ENCODE measurements at regions not wholly inside any gene's neighbourhood (a gene's known extent, or its start where the extent isn't known, plus 50 kb on each side); places are given as distances from the start of the nearest gene placed in this dataset.

GRCh38 chr18:78927156-78927555 lies 52.5 kb upstream of the SALL3 start:
- TF ChIP-seq CTCF (IDR thresholded peaks at IDR 0.05), result no peak
- TF ChIP-seq POLR2A (IDR thresholded peaks at IDR 0.05), result no peak
